Choroid plexus epithelial cell (primary cell): ENCODE measurements at regions not wholly inside any gene's neighbourhood (a gene's known extent, or its start where the extent isn't known, plus 50 kb on each side); places are given as distances from the start of the nearest gene placed in this dataset.
A peak's percentile ranks its signal among the peaks of the same experiment; 100 is the strongest.

ENCODE experiments used
- DNase-seq: peaks from one replicate; pipeline ENCODE4 v3.0.0-alpha.2; 2010; ENCODE audit warnings: low read depth
- H3K4me3 ChIP-seq: 2 replicates; pipeline ENCODE4 v1.5.1; 2011; ENCODE audit warnings: low read depth, mild to moderate bottlenecking, control low read depth, low read length, moderate library complexity
- CTCF ChIP-seq: conservative IDR thresholded peaks from 2 replicates; pipeline ENCODE4 v1.5.1; 2011; ENCODE audit warnings: low read depth, mild to moderate bottlenecking, control low read depth, inconsistent platforms, low read length, moderate library complexity

DNA sequence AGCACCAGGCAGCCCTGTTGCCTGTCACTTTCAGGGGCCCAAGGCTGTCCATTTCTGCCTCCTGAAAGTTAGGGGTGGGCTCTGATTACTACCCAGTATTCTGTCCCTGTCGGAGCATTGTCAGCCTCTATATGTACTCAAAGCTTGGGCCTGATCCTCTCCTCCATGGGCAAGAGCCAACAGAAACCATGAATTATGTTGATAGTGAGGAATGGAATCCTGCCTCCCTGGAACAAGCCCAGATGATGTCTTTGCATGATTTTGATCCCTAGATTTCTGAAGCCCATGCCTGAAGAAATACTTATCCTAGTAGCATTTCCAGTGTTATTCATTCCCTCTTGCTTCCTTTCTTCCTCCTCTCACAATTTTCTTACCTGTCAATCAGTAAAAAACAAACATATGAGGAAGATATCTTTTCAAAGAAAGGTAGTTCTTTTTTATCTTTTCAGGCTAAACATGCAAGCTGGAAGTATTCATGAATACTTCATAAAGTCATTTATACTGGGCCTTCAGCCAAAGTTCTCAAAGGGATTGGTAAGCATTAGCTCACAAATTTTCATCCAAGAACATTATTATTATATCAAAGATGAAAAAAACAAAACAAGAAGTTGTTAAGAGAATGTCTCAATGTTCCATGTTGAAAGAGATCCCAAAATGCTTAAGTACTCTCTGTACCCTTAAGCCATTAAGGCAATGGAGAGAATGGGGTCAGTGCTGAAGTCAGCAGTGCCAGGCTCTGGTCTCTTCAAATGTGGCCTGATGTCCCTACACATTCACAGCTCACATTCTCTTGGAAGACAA lies 171.7 kb downstream of the NHLRC3 start:
- no peak for TF ChIP-seq CTCF
- H3K4me3 ChIP-seq, result no peak overlapping the region
- DNase-seq, result peak; percentile 14

- DNase-seq, result no peak
- no peak overlapping the region for H3K4me3 ChIP-seq
- no peak for TF ChIP-seq CTCF
Measured at GRCh38 chr13:39210961-39211534, 172.8 kb downstream of the NHLRC3 start.

- no peak overlapping the region for H3K4me3 ChIP-seq
- TF ChIP-seq CTCF, result no peak
- no peak for DNase-seq
Measured at GRCh38 chr13:39215971-39216370, 177.7 kb downstream of the NHLRC3 start.

DNA sequence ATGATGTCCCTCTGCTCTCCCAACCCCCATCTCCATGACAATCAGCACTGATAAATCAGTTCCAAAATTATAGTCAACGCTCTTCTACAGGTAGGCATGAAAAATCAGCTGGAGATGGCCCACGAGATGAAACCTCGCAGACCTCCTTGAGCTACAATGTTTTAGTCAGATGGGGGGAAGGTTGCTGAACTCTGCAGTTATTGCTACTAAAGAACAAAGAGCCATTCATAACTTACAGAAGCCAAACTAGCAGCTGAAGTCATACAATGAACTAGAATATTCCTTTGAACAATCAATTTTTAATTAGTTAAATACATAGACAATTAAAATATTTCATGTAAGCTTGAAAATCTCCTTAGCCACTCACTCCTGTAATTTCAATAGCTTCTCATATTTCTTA lies 179.2 kb downstream of the NHLRC3 start:
- no peak overlapping the region for H3K4me3 ChIP-seq
- DNase-seq, result no peak
- TF ChIP-seq CTCF, result no peak

DNA sequence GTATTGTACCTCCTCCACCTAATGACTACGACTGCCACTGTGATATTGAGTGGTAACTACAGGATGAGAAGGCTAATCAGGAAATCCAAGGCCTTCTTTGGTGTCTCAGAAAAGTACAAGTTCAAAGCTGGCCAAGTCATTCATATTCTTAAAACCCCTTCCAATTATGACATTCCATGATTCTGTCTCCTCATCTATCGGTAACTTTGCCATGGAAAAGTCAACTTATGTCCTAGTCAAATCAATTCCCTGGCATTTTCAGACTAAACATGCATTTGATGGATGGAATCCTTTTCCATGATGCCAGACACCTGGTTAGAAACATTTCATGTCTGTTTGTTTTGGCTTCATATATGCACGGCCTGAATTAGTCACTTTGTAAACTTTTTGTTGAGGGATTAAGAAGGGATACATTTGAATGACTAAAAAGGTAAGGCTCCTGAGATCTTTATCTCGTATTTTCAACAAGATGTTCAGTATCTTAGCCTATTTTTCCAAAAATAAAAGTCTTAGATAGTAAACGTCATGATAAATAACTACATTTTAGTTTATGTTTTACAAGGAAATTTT lies 186.5 kb downstream of the NHLRC3 start:
- H3K4me3 ChIP-seq, result no peak overlapping the region
- no peak for DNase-seq
- no peak for TF ChIP-seq CTCF

DNA sequence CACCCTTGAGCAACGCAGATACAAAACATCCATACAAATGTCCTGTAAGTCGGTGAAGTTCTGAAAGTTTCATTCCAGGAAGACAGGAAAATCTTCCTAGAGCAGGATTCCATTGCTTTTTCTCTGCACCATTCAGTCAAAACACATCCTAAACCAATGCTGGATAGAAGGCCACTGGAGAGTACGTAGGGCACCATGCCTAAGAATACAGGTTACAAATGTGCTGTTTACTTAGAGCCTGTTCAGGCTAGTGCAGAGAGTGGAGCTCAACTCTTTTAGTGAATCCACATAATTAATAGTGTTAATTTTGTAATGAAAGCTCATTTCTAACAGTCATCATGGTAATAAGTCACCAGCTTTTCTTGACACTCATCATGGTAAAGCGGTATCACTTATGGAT lies 187.6 kb downstream of the NHLRC3 start:
- no peak for DNase-seq
- H3K4me3 ChIP-seq, result no peak overlapping the region
- TF ChIP-seq CTCF, result no peak
